PC-3 (cell line): ENCODE measurements at regions not wholly inside any gene's neighbourhood (a gene's known extent, or its start where the extent isn't known, plus 50 kb on each side); places are given as distances from the start of the nearest gene placed in this dataset.

ENCODE experiments used
- ATAC-seq: fragments of 200-7000 bp; cut with Tn5 transposase; 2 replicates; pipeline ENCODE4 v1.9.1; 2020; ENCODE audit warnings: mild to moderate bottlenecking, moderate library complexity
- BruUV-seq: library from RNA; stranded (reverse); fragments of 400-500 nt; replicated peaks from 2 replicates; lab custom pipeline; 2021; lab: Mats Ljungman, UMichigan
- CTCF ChIA-PET: fragments of 300-600 bp; sonication (Branson Sonifier 250); formaldehyde crosslinking; loops from one replicate; lab custom pipeline; 2022; ENCODE audit warnings: antibody characterized with exemption; lab: Charles Lee
- POLR2A ChIA-PET: fragments of 300-600 bp; sonication (Branson Sonifier 250); formaldehyde crosslinking; loops from one replicate; lab custom pipeline; 2022; ENCODE audit warnings: antibody characterized with exemption; ENCODE audit not compliant: unreplicated experiment; lab: Charles Lee
- DNase-seq: peaks from one replicate; pipeline ENCODE4 v3.0.0-alpha.2; 2015
- H2AFZ ChIP-seq: fragments of 300-600 bp; sonication (generic); 2 replicates; pipeline ENCODE4 v1.6.0; 2016; ENCODE audit warnings: antibody characterized with exemption, low read length
- H3F3A ChIP-seq: fragments of 300-600 bp; sonication (generic); one replicate; pipeline ENCODE4 v1.6.0; 2017; ENCODE audit warnings: antibody characterized with exemption, low read length, control low read depth, mild to moderate bottlenecking; ENCODE audit not compliant: unreplicated experiment
- H3K27ac ChIP-seq: fragments of 300-600 bp; sonication (generic); 2 replicates; pipeline ENCODE4 v1.5.1; 2016; ENCODE audit warnings: mild to moderate bottlenecking, low read length
- H3K27me3 ChIP-seq: fragments of 300-600 bp; sonication (generic); 2 replicates; pipeline ENCODE4 v1.6.1; 2016; ENCODE audit warnings: low read length, mixed read lengths
- H3K36me3 ChIP-seq: fragments of 300-600 bp; sonication (generic); 2 replicates; pipeline ENCODE4 v1.6.1; 2016; ENCODE audit warnings: low read depth, mixed run types, low read length, mixed read lengths
- H3K4me1 ChIP-seq: fragments of 300-600 bp; sonication (generic); 2 replicates; pipeline ENCODE4 v1.5.1; 2016; ENCODE audit warnings: low read length; ENCODE audit not compliant: insufficient read depth
- H3K4me2 ChIP-seq: fragments of 300-600 bp; sonication (generic); 2 replicates; pipeline ENCODE4 v1.6.0; 2016; ENCODE audit warnings: low read length
- H3K4me3 ChIP-seq: fragments of 300-600 bp; sonication (generic); 2 replicates; pipeline ENCODE4 v1.5.1; 2016; ENCODE audit warnings: mild to moderate bottlenecking, low read length, mixed read lengths
- H3K79me2 ChIP-seq: fragments of 300-600 bp; sonication (generic); 2 replicates; pipeline ENCODE4 v1.6.1; 2017; ENCODE audit warnings: low read length, mixed read lengths
- H3K9ac ChIP-seq: fragments of 300-600 bp; sonication (generic); 2 replicates; pipeline ENCODE4 v1.6.0; 2016; ENCODE audit warnings: mild to moderate bottlenecking, low read length
- H3K9me2 ChIP-seq: fragments of 300-600 bp; sonication (generic); replicated peaks from 2 replicates; pipeline ENCODE4 v1.6.1; 2016; ENCODE audit warnings: mixed run types, low read length, mixed read lengths
- H3K9me3 ChIP-seq: fragments of 300-600 bp; sonication (generic); 2 replicates; pipeline ENCODE4 v1.6.1; 2016; ENCODE audit warnings: low read length, mixed read lengths
- H4K20me1 ChIP-seq: fragments of 300-600 bp; sonication (generic); 2 replicates; pipeline ENCODE4 v1.6.1; 2016; ENCODE audit warnings: low read length, mixed read lengths
- CTCF ChIP-seq: fragments of 300-600 bp; sonication (generic); conservative IDR thresholded peaks from 2 replicates; pipeline ENCODE4 v1.5.1; 2017; ENCODE audit warnings: antibody characterized with exemption, low read depth, mild to moderate bottlenecking, low read length
- EZH2 ChIP-seq: fragments of 300-600 bp; sonication (generic); IDR thresholded peaks from one replicate; pipeline ENCODE4 v1.6.1; 2017; ENCODE audit warnings: antibody characterized with exemption, mild to moderate bottlenecking, low read length; ENCODE audit not compliant: unreplicated experiment
- EZH2phosphoT487 ChIP-seq: fragments of 300-600 bp; sonication (generic); IDR thresholded peaks from 2 replicates; pipeline ENCODE4 v1.6.1; 2018; ENCODE audit warnings: mild to moderate bottlenecking, antibody characterized with exemption, low read length, borderline replicate concordance
- intact Hi-C: fragments of 100-400 bp; cut with micrococcal nuclease; formaldehyde crosslinking; loops from 2 replicates; pipeline ENCODE4 v1.9.0; 2023

- no peaks in the 10 kb centered on the region for H3K27me3 ChIP-seq
- H4K20me1 ChIP-seq, result no peaks in the 10 kb centered on the region
- BruUV-seq, result no TSS peak
- no peaks in the 10 kb centered on the region for H3F3A ChIP-seq
- CTCF ChIA-PET, result no interaction called here
- no peaks in the 10 kb centered on the region for H3K79me2 ChIP-seq
- H3K9ac ChIP-seq, result no peak overlapping the region
- no peak for ATAC-seq
- no peak overlapping the region for H3K4me3 ChIP-seq
- no peak overlapping the region for H3K4me2 ChIP-seq
- POLR2A ChIA-PET, result no interaction called here
- no peaks in the 10 kb centered on the region for H3K9me3 ChIP-seq
- peak overlapping the region; percentile 25; the same call in 1 of the 2 replicates for H3K27ac ChIP-seq
- DNase-seq, result peak; percentile 61
- H3K36me3 ChIP-seq, result no peaks in the 10 kb centered on the region
- TF ChIP-seq CTCF, result no peak
- no peak for TF ChIP-seq EZH2phosphoT487
- no peak for TF ChIP-seq EZH2
- H3K9me2 ChIP-seq, result no peaks in the 10 kb centered on the region
- peaks cover 10% of the 10 kb centered on the region for H3K4me1 ChIP-seq
- no peak overlapping the region for H2AFZ ChIP-seq
- intact Hi-C loops, result no loop called here
These were observed 101.5 kb upstream of the GPR26 start for GRCh38 chr10:123564631-123565030.

- ATAC-seq (no peak), DNase-seq (no peak)
- H3K9me3 ChIP-seq, result no peaks in the 10 kb centered on the region
- no peaks in the 10 kb centered on the region for H4K20me1 ChIP-seq
- intact Hi-C loops, result no loop called here
- H3K9ac ChIP-seq, result no peak overlapping the region
- H3K4me3 ChIP-seq, result no peak overlapping the region
- no TSS peak for BruUV-seq
- no peak overlapping the region for H2AFZ ChIP-seq
- POLR2A ChIA-PET, result no interaction called here
- no peaks in the 10 kb centered on the region for H3K9me2 ChIP-seq
- CTCF ChIA-PET, result no interaction called here
- H3F3A ChIP-seq, result no peaks in the 10 kb centered on the region
- H3K36me3 ChIP-seq, result no peaks in the 10 kb centered on the region
- no peak overlapping the region for H3K27ac ChIP-seq
- H3K79me2 ChIP-seq, result no peaks in the 10 kb centered on the region
- peaks cover 10% of the 10 kb centered on the region for H3K4me1 ChIP-seq
- no peak for TF ChIP-seq CTCF
- no peak for TF ChIP-seq EZH2
- TF ChIP-seq EZH2phosphoT487, result no peak
- no peaks in the 10 kb centered on the region for H3K27me3 ChIP-seq
- no peak overlapping the region for H3K4me2 ChIP-seq
These were observed 100.2 kb upstream of the GPR26 start for GRCh38 chr10:123565691-123566660.
